ENCODE measurements at regions not wholly inside any gene's neighbourhood (a gene's known extent, or its start where the extent isn't known, plus 50 kb on each side); places are given as distances from the start of the nearest gene placed in this dataset.

DNA sequence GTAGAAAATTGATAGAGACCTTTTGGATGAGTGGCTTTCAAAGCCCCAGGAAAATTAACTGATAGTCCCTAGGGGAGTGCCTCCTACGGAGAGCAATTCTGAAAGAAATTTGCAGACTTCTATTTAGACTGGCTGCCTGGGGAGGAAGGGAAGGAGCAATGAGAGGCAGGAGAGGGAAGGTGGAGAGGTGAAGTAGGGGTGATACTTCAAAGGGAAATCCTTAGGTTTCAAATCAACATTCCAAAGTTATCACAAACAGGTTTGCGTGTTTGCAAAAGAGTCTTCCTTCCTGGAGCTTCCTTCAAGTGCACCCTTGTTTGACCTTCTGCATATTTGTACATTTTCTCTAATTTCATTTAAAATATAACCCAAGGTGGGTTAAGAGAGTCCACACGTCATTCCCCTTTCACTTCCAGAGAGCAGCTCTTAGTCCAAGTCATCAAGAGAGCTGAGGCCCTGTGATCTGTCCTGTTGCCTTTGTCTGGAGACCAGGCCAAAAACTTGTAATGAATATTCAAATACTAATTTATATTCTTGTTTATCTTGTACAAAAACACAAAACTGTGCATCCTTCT, 157.8 kb downstream of the CLCN4 start:
- intact Hi-C loops (cut with micrococcal nuclease; ENCODE audit: unreplicated experiment): no loop called here
- POLR2A ChIA-PET: no interaction called here

DNA sequence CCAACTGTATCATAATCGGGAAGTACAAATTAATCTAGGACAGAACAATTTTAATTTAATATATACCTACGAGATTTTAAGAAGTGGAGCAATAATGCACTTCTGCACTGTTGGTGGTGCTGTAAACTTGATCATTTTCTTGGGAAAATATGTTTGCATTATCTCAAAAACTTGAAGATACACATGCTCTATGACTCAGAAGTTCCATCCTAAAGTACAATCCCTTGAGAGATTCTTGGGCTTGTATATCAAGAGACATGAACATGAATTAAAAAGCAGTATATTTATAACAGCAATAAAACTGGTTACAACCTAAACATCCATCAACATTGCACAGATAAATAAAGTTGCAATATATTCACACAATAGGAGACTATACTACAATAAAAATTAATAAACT, 168.8 kb downstream of the CLCN4 start:
- ChIA-PET CTCF (ENCODE audit: unreplicated experiment) (no interaction called here), POLR2A (no interaction called here)
- Histone ChIP-seq H3K9me3 (ENCODE audit: low read length) (no peaks in the 10 kb centered on the region), H4K20me1 (ENCODE audit: insufficient read depth, low read length) (no peaks in the 10 kb centered on the region), H3K36me3 (ENCODE audit: insufficient read depth, low read length) (no peaks in the 10 kb centered on the region), H3K4me1 (ENCODE audit: insufficient read depth, low read length, poor library complexity, severe bottlenecking) (no peaks in the 10 kb centered on the region), H3K79me2 (ENCODE audit: insufficient read depth, low read depth, low read length) (no peaks in the 10 kb centered on the region), H3K4me3 (ENCODE audit: low read depth, low read length, poor library complexity, severe bottlenecking) (no peak overlapping the region), H2AFZ (ENCODE audit: low read length) (no peak overlapping the region), H3K27ac (ENCODE audit: low read depth, low read length, poor library complexity, severe bottlenecking) (no peak overlapping the region), H3K9me2 (ENCODE audit: insufficient read depth, low read length) (no peaks in the 10 kb centered on the region), H3K4me2 (ENCODE audit: low read length) (no peak overlapping the region)
- BruUV-seq (replicated peaks): no TSS peak
- TF ChIP-seq, protein P1, sequence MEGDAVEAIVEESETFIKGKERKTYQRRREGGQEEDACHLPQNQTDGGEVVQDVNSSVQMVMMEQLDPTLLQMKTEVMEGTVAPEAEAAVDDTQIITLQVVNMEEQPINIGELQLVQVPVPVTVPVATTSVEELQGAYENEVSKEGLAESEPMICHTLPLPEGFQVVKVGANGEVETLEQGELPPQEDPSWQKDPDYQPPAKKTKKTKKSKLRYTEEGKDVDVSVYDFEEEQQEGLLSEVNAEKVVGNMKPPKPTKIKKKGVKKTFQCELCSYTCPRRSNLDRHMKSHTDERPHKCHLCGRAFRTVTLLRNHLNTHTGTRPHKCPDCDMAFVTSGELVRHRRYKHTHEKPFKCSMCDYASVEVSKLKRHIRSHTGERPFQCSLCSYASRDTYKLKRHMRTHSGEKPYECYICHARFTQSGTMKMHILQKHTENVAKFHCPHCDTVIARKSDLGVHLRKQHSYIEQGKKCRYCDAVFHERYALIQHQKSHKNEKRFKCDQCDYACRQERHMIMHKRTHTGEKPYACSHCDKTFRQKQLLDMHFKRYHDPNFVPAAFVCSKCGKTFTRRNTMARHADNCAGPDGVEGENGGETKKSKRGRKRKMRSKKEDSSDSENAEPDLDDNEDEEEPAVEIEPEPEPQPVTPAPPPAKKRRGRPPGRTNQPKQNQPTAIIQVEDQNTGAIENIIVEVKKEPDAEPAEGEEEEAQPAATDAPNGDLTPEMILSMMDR (conservative IDR thresholded peaks at IDR 0.05; ENCODE audit: low read length): no peak
- no peak for TF ChIP-seq EZH2phosphoT487 (IDR thresholded peaks at IDR 0.05; ENCODE audit: borderline replicate concordance, low read depth, low read length)
- intact Hi-C loops (cut with micrococcal nuclease; ENCODE audit: unreplicated experiment): loop anchor here (2.0 kb wide), 1 partner anchor 135 kb away; no protein-coding TSS in a partner anchor
- no peak for DNase-seq (ENCODE audit: low spot score)

More for the DNA sequence above, 157.8 kb downstream of the CLCN4 start:
- Histone ChIP-seq H3K4me3 (ENCODE audit: low read depth, low read length, poor library complexity, severe bottlenecking) (no peak overlapping the region), H3K9me3 (ENCODE audit: low read length) (no peaks in the 10 kb centered on the region), H2AFZ (ENCODE audit: low read length) (no peak overlapping the region), H3K4me2 (ENCODE audit: low read length) (no peak overlapping the region), H4K20me1 (ENCODE audit: insufficient read depth, low read length) (no peaks in the 10 kb centered on the region), H3K36me3 (ENCODE audit: insufficient read depth, low read length) (no peaks in the 10 kb centered on the region), H3K79me2 (ENCODE audit: insufficient read depth, low read depth, low read length) (no peaks in the 10 kb centered on the region), H3K27ac (ENCODE audit: low read depth, low read length, poor library complexity, severe bottlenecking) (no peak overlapping the region), H3K9me2 (ENCODE audit: insufficient read depth, low read length) (no peaks in the 10 kb centered on the region), H3K4me1 (ENCODE audit: insufficient read depth, low read length, poor library complexity, severe bottlenecking) (no peaks in the 10 kb centered on the region)
- DNase-seq (ENCODE audit: low spot score): no peak
- BruUV-seq (replicated peaks): no TSS peak
- CTCF ChIA-PET (ENCODE audit: unreplicated experiment): no interaction called here
- TF ChIP-seq EZH2phosphoT487 (IDR thresholded peaks at IDR 0.05; ENCODE audit: borderline replicate concordance, low read depth, low read length): no peak
- TF ChIP-seq, protein P1 (conservative IDR thresholded peaks at IDR 0.05; ENCODE audit: low read length): no peak

DNA sequence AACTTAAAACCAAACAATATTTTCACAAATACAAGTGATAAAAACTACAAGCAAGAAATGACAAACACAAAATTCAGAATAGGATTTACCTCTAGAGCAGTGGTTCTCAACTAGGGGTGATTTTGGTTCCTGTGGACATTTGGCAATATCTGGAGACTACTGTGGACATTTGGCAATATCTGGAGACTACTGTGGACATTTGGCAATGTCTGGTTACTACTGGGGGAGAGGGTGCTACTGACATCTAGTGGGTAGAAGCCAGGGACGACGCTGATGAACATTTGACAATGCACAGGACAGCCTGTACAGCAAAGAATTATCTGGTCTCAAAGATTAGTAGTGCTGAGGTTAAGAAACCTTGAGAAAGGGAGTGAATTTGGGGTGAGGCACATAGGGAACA, 169.8 kb downstream of the CLCN4 start:
- Histone ChIP-seq H4K20me1 (ENCODE audit: insufficient read depth, low read length) (no peaks in the 10 kb centered on the region), H2AFZ (ENCODE audit: low read length) (no peak overlapping the region), H3K27ac (ENCODE audit: low read depth, low read length, poor library complexity, severe bottlenecking) (no peak overlapping the region), H3K4me3 (ENCODE audit: low read depth, low read length, poor library complexity, severe bottlenecking) (no peak overlapping the region), H3K4me2 (ENCODE audit: low read length) (no peak overlapping the region), H3K4me1 (ENCODE audit: insufficient read depth, low read length, poor library complexity, severe bottlenecking) (no peaks in the 10 kb centered on the region), H3K9me3 (ENCODE audit: low read length) (no peaks in the 10 kb centered on the region), H3K9me2 (ENCODE audit: insufficient read depth, low read length) (no peaks in the 10 kb centered on the region), H3K79me2 (ENCODE audit: insufficient read depth, low read depth, low read length) (no peaks in the 10 kb centered on the region), H3K36me3 (ENCODE audit: insufficient read depth, low read length) (no peaks in the 10 kb centered on the region)
- no peak for TF ChIP-seq EZH2phosphoT487 (IDR thresholded peaks at IDR 0.05; ENCODE audit: borderline replicate concordance, low read depth, low read length)
- TF ChIP-seq, protein P1 (conservative IDR thresholded peaks at IDR 0.05; ENCODE audit: low read length): peak; percentile 55
- DNase-seq (ENCODE audit: low spot score): peak; percentile 8
- intact Hi-C loops (cut with micrococcal nuclease; ENCODE audit: unreplicated experiment): loop anchor here (2.0 kb wide), 1 partner anchor 136 kb away; no protein-coding TSS in a partner anchor
- BruUV-seq (replicated peaks): no TSS peak
- ChIA-PET POLR2A (no interaction called here), CTCF (ENCODE audit: unreplicated experiment) (no interaction called here)
